Transverse colon (tissue), 3 donors: ENCODE measurements at regions not wholly inside any gene's neighbourhood (a gene's known extent, or its start where the extent isn't known, plus 50 kb on each side); places are given as distances from the start of the nearest gene placed in this dataset.

ENCODE experiments used
- EP300 ChIP-seq: sonication (generic); formaldehyde crosslinking; IDR thresholded peaks from one replicate; pipeline ENCODE4 v1.6.1; 2017; ENCODE audit warnings: antibody characterized with exemption, low read depth
- POLR2AphosphoS5 ChIP-seq, 3 donors: sonication (generic); formaldehyde crosslinking; IDR thresholded peaks; one replicate each; pipeline ENCODE4 v1.6.1; 2016; ENCODE audit warnings: antibody characterized with exemption in 3 of 3

DNA sequence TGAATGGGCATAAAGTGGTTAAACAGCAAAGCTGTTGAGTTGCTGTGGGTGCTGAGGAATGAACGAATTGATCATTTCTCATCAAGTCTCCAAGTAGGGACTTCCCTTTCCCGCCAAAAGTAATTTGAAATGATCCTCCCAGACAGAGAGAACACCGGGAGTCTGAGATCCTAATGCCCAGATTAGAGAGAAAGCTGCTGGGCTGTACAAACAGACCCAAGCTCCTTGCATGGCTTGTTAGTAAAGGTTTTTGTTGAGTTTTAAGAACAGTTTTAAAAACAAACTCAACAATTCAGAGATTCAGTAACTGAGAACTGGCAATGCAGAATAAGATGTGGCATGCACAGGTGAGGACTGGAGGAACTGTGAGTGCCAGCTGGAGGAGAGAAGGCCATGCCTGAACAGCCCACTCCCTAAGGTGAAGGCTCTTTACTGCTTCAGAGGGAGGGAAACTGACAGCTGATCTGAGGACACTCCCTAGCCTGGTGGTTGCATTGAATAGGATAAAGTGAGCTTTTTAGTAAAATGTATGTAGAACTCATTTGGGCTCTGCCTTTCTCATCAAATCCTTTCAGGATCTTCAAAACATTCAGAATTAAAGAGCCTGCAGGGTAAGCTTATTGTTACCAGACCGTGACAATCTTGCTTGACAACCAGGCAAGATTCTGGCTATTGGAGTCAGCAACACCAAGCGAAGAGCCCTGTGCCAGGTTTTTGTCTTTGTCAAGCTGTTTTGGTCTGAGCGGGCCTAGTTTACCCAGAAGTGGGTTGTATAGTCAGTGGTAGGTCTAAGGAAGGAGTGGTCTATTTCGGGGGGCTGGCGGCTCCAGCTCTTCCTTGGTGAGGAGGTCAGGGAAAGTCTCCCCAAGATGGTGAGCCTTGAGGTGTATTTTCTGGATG is 63.2 kb upstream of the IGFBP5 start:
- TF ChIP-seq EP300 (no peak), POLR2AphosphoS5 (IDR thresholded peaks at IDR 0.05) (no peak)
